Renal cortical epithelial cell (primary cell): ENCODE measurements at regions not wholly inside any gene's neighbourhood (a gene's known extent, or its start where the extent isn't known, plus 50 kb on each side); places are given as distances from the start of the nearest gene placed in this dataset.
"Not testable (repeated sequence)": the region's sequence is repeated elsewhere in the genome, so short reads cannot be mapped to it uniquely, and the experiment has no call there.

Experiments used
- DNase-seq: peaks from one replicate; pipeline ENCODE4 v3.0.0-alpha.2; 2011; ENCODE audit warnings: low read depth

GRCh38 chr7:9711259-9711918, 1262.3 kb upstream of the PHF14 start:
- no peak for DNase-seq

DNA sequence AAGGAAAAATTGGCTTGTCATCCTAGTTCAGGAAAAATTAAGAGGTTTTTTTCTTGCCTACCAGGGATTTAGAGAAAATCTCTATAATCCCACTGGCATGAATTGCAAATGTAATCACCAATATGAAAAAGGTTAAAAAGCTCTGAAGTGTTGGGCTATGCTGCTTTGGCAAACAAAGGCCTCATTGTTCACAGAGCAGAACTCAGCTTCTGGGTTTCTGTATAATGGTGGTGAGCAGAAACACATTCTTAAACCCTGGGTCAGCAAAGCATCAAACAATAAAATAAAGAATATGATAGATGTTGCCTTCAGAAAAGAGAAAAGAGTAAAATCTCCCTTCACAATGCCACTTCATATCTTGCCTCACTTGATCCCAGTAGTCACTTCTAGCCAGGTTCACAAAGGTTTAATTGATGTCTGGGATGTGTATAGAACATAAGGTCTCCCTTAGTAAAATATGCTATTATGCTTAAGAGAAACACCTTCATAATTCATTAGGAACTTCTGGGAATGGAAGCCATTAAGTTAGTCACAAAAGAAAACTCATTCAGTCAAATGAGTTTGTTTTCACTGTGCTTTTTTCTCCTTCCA, 1255.5 kb upstream of the PHF14 start:
- DNase-seq, result no peak

DNA sequence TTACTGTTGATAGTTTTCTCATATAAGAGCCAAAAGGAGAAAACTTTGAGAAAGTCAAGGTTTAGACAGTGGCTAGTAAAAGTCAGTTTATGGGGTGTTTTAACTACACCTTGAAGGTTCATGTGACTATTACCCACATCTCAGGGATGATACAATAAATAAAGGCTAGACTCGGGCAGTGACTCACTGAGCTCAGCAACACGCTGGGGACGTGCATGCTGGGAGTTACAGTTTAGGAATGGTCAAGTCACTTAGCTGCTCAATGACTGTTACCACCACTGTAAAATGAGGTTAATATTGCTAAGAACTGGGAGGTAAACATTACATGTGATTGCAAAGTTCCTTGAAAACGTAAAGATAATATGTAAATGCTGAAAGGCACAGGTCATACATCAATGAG, 1254.4 kb upstream of the PHF14 start:
- no peak for DNase-seq

DNA sequence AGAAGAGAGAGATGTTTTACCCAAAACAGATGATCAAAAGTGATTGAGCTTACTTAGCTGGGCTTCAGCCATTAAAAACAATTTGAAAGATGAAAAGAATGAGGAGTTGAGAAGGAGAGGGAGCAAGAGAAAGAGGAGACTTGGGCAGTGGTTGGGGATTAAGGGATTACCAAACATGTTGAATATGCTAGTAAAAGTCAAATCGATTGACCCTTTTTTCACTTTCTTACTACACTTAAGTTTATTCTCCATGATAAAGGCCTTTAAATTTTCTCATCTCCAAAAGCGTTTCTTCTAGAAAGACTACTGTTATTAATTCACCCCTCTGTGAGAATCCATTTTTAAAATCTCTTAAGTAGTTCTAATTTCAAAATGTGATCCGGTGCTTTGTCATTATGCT, 1254.0 kb upstream of the PHF14 start:
- no peak for DNase-seq

DNA sequence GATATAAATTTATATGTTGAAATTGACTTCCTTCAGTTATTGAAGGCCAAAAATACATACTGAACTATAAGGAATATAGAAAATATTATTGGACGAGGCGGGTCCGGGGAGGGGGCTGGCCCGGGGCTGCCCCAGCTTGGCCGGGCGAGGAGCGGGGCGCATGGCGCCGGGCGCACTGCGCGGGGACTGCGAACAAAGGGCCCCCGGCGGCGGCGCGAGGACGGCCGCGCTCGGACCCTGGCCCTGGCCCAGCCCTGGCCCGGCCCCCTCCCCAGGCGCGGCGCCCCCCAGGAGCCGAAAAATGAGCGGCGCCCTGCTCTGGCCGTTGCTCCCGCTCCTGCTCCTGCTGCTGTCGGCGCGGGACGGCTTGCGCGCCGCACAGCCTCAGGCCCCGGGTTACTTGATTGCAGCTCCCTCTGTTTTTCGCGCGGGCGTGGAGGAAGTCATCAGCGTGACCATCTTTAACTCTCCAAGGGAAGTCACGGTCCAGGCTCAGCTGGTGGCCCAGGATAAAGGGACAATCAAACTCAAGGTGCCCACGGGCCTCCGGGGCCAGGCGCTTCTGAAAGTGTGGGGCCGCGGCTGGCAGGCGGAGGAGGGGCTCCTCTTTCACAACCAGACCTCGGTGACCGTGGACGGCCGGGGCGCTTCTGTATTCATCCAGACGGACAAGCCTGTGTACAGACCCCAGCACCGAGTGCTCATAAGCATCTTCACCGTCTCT, 1247.6 kb upstream of the PHF14 start:
- not testable (repeated sequence) for DNase-seq

- not testable (repeated sequence) for DNase-seq
Measured at GRCh38 chr7:9726811-9727210, 1246.9 kb upstream of the PHF14 start.

DNA sequence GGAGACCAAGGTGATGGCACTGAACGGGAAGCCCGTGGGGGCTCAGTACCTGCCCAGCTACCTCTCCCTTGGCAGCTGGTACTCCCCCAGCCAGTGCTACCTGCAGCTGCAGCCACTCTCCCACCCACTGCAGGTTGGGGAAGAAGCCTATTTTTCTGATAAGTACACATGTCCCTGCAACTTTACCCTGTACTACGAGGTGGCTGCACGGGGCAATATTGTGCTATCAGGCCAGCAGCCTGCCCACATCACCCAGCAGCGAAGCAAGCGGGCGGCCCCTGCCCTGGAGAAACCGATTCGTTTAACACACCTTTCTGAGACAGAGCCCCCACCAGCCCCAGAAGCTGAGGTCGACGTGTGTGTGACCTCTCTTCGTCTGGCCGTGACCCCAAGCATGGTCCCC, 1246.2 kb upstream of the PHF14 start:
- not testable (repeated sequence) for DNase-seq

DNA sequence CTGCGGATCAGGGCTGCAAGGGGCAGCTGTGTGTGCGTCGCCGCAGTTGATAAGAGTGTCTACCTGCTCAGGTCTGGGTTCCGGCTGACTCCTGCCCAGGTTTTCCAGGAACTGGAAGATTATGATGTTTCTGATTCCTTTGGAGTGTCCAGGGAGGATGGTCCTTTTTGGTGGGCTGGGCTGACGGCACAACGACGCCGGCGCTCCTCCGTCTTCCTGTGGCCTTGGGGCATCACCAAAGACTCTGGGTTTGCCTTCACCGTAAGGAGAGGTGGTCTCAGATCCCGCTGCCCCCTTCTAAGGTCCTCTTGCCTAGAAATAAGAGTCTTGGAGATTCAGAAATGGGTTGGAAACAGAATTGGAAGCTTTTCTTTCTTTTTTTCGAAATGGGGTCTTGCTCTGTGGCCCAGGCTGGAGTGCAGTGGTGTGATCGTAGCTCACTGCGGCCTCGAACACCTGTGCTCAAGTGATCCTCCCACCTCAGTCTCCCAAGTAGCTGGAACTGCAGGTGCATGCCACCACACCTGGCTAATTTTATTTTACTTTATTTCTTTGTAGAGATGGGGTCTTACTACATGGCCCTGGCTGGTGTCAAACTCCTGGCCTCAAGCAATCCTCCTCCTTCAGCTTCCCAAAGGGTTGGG, 1245.5 kb upstream of the PHF14 start:
- not testable (repeated sequence) for DNase-seq

- no peak for DNase-seq
Measured at GRCh38 chr7:9752033-9752432, 1221.6 kb upstream of the PHF14 start.

GRCh38 chr7:9761224-9761623, 1212.4 kb upstream of the PHF14 start:
- DNase-seq, result no peak

GRCh38 chr7:9776900-9777299, 1196.8 kb upstream of the PHF14 start:
- DNase-seq, result no peak

GRCh38 chr7:9778367-9778766, 1195.3 kb upstream of the PHF14 start:
- DNase-seq, result no peak

GRCh38 chr7:9781710-9782109, 1192.0 kb upstream of the PHF14 start:
- no peak for DNase-seq

GRCh38 chr7:9782275-9782674, 1191.4 kb upstream of the PHF14 start:
- no peak for DNase-seq

DNA sequence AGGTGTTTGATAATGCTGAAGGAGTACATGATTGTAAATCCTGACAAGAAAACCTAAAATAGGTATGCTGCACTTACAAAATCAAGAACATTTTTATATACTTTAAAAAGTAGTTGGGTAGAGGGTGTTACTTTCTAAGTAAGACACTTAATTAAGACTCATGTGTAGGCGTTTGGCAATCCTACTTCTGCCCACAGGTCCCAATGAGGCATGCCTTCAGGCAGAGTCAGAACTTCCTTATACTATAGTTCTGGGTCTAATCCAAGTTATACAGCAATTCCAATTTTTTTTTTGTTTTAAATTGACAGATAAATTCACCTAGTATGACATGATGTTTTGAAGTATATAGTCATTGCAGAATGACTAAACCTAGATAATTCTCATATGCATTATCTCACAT, 1188.5 kb upstream of the PHF14 start:
- no peak for DNase-seq

DNA sequence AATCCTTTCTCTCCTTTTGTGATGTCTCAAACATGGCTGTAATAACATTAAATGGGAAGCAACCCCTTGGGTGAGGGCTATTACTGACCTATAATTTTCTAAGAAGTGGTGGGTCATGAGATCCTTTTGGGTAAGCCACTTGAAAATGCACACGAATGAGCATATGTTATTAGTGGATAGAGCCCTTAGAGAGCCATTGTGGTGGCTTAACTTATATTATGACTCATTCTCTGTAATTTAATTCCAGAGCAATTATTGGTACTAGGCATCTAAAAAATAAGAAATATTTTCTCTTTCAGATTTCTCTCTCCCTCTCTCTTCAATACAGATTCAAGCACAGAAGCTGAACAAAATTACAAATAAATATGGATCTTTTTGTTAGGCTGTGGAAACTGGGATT, 1177.4 kb upstream of the PHF14 start:
- DNase-seq, result no peak

DNA sequence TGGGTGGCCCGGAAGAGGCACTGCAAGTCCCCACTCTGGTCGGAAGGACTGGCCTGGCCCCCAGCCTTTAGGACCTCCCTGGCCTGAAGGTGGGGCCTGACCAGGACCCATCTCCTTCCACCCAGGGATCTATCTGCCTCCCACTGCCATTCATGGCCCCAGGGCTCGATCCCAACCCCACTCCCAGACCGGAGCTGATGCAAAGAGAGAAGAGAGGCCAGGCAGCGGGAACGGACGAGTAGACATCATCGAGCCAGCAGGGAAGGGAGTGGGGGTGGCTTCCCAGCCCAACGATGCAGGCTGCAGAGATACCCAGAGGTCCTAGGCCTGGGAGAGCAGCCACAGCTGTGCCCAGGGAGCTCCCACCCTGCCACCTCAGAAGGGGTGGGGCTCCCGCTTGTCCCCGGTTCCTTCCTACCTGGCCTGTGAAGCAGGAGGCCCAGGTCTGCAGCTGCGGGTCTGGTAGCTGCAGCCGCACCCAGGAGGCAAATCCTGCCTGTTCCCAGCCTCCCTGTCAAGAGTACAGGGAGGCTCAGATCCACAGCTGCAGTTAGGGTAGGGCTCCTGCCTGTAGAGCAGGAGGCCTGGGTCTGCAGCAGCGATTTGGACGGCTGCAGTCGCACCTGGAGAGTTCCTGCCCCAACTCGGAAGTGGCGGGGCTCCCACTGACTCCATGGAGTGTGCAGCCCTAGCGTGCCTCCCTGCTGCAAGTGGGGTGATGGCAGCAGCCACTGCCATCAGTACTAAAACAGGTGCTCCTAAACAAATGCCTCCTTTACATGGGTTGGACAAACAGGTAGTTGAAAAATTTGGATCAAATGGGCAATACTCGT, 1151.0 kb upstream of the PHF14 start:
- no peak for DNase-seq

DNA sequence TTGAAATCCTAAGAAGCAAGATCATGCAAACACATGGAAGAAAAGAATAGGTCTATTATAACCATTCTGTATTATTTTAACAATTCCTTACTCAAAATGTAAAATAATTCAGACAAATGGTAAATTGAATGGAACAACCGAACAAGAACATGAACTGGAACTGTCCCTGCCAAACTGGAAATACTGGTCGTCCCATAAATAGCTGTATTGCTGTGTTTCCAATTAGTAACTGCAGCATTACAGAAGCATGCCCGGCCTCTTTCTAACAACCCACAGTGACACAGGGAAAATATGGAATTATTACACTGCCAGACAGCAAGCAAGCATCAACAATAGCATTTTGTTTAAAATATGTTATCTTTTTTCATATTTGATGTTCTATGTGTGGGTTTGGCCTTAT, 1138.5 kb upstream of the PHF14 start:
- no peak for DNase-seq

DNA sequence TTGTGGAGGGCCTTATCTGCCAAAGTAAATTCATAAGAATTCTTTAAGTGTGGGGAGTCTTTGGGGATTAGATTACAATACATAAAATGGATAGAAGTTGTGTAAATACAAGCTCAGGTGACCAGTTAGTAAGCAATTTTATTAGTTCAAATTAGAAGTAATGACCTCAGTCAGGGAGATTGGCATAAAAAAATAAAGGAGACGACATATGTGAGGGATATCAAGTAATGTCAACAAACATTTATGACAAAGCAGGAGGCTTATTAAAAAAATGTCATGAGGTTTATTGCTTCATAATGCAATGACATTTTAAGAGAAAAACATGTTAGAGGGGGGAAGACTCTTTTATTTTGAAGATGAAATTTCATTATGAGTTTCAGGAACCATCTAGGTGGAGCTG, 1137.0 kb upstream of the PHF14 start:
- DNase-seq, result no peak

DNA sequence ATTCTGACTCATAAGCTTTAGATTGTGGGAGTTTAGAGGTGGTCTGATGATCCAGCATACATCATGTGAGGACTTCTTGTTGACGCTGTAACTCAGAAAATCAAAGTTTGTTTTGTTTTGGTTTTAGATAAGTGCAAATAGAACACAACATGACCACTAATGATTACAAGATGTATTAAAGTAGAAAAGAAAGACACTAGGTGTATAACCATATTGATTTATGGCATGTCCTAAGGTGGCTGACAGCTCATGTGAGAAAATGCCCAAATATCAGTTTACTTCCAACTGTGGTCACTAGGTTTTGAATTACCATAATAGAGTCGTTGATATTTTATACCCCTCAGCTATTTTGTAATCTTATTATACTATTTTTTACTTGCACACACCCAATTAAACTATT, 1131.4 kb upstream of the PHF14 start:
- no peak for DNase-seq

DNA sequence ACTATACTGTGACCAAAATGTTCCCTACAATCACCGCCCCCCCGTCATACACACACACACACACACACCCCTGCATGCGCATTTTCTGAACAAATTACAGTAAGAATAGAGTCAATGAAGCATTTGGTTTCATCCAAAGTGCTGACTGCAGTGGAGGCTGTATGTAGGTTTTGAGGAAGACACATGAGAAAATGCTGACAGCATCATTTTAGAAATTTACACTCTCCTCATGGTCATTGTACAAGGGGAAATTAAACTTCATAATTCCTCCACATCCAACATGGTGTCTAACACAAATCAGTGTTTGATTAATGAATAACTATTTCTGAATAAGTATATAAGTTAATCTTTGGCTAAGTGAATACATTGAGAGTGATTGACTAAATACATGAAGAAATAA, 1126.8 kb upstream of the PHF14 start:
- no peak for DNase-seq

DNA sequence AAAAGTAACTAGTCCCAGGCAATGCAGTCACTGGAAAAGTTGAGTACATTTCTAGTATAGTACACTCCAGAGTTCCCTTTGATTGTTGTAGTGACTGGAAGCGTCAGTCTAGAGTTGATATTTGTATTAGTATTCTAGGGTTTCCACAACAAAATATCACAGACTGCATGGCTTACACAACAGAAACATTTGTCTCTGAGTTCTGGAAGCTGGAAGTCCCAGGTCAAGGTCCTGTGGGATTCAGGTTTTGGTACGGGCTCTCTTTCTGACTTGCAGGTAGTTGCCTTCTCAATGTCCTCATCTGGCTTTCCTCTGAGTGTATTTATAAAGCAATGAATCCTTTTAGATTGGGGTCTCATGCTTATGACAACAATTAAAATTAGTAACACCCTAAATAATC, 1119.1 kb upstream of the PHF14 start:
- no peak for DNase-seq
